GM06990 (cell line): ENCODE measurements at regions not wholly inside any gene's neighbourhood (a gene's known extent, or its start where the extent isn't known, plus 50 kb on each side); places are given as distances from the start of the nearest gene placed in this dataset.

Experiments
- DNase-seq: peaks from one replicate; pipeline ENCODE4 v3.0.0-alpha.2; 2011; ENCODE audit not compliant: insufficient read length; ENCODE audit errors: extremely low read depth
- H3K27me3 ChIP-seq: replicated peaks from 2 replicates; pipeline ENCODE4 v1.6.0; 2011; ENCODE audit warnings: low read length; ENCODE audit not compliant: control insufficient read depth, insufficient read depth
- H3K36me3 ChIP-seq: 2 replicates; pipeline ENCODE4 v1.5.1; 2011; ENCODE audit warnings: low read length; ENCODE audit not compliant: control insufficient read depth, insufficient read depth
- H3K4me3 ChIP-seq: replicated peaks from 2 replicates; pipeline ENCODE4 v1.5.1; 2011; ENCODE audit warnings: low read depth, mild to moderate bottlenecking, control low read depth, low read length
- CTCF ChIP-seq: IDR thresholded peaks from 2 replicates; pipeline ENCODE4 v1.5.1; 2011; ENCODE audit warnings: low read length, control low read depth, mild to moderate bottlenecking, inconsistent platforms; ENCODE audit not compliant: insufficient read depth, poor library complexity, severe bottlenecking

- DNase-seq, result no peak
- Histone ChIP-seq H3K27me3 (no peaks in the 10 kb centered on the region; the same call in 1 of the 2 replicates), H3K4me3 (no peak overlapping the region), H3K36me3 (no peaks in the 10 kb centered on the region)
- no peak for TF ChIP-seq CTCF
These were observed 50.0 kb upstream of the HPCAL1 start for GRCh38 chr2:10252661-10253060.
